Astrocyte (in vitro differentiated cells and primary cell): ENCODE measurements at regions not wholly inside any gene's neighbourhood (a gene's known extent, or its start where the extent isn't known, plus 50 kb on each side); places are given as distances from the start of the nearest gene placed in this dataset.

Experiments
- DNase-seq: peaks from one replicate; pipeline ENCODE4 v3.0.0-alpha.2; 2010; ENCODE audit warnings: low read depth
- FAIRE-seq: peaks from 2 replicates; lab custom pipeline; 2011; peaks lifted over from hg19 to GRCh38; lab: Jason Lieb, UNC
- H2AFZ ChIP-seq: 2 replicates; pipeline ENCODE4 v1.6.0; 2012; ENCODE audit warnings: low read depth, low read length, inconsistent platforms
- H3K27ac ChIP-seq: 2 replicates; pipeline ENCODE4 v1.5.1; 2011; ENCODE audit warnings: low read depth, low read length, inconsistent platforms
- H3K27me3 ChIP-seq: 2 replicates; pipeline ENCODE4 v1.6.0; 2011; ENCODE audit warnings: low read length, inconsistent platforms; ENCODE audit not compliant: insufficient read depth
- H3K36me3 ChIP-seq: 2 replicates; pipeline ENCODE4 v1.5.1; 2011; ENCODE audit warnings: low read length, inconsistent platforms; ENCODE audit not compliant: insufficient read depth
- H3K4me1 ChIP-seq: 2 replicates; pipeline ENCODE4 v1.5.1; 2011; ENCODE audit warnings: low read length, inconsistent platforms; ENCODE audit not compliant: insufficient read depth
- H3K4me2 ChIP-seq: 2 replicates; pipeline ENCODE4 v1.6.0; 2012; ENCODE audit warnings: low read length, inconsistent platforms
- H3K4me3 ChIP-seq: 2 replicates; pipeline ENCODE4 v1.5.1; 2011; ENCODE audit warnings: low read depth, mild to moderate bottlenecking, low read length, inconsistent platforms; ENCODE audit not compliant: insufficient read depth
- H3K79me2 ChIP-seq: 2 replicates; pipeline ENCODE4 v1.6.0; 2012; ENCODE audit warnings: mild to moderate bottlenecking, low read length, inconsistent platforms; ENCODE audit not compliant: insufficient read depth
- H3K9ac ChIP-seq: 2 replicates; pipeline ENCODE4 v1.6.0; 2012; ENCODE audit warnings: mild to moderate bottlenecking, low read length, inconsistent platforms
- H3K9me3 ChIP-seq: 2 replicates; pipeline ENCODE4 v1.5.1; 2012; ENCODE audit warnings: low read depth, mild to moderate bottlenecking, low read length, inconsistent platforms; ENCODE audit not compliant: insufficient read depth
- H4K20me1 ChIP-seq: 2 replicates; pipeline ENCODE4 v1.6.0; 2012; ENCODE audit warnings: low read length, inconsistent platforms; ENCODE audit not compliant: insufficient read depth
- H3K27ac Mint-ChIP-seq: one replicate; pipeline ENCODE4 v1.8.0; 2021; ENCODE audit warnings: mild to moderate bottlenecking, mixed read lengths; ENCODE audit not compliant: unreplicated experiment
- H3K27me3 Mint-ChIP-seq: one replicate; pipeline ENCODE4 v1.8.0; 2021; ENCODE audit warnings: low read depth, mixed read lengths; ENCODE audit not compliant: unreplicated experiment
- H3K36me3 Mint-ChIP-seq: one replicate; pipeline ENCODE4 v1.8.0; 2021; ENCODE audit warnings: low read depth, mixed read lengths; ENCODE audit not compliant: unreplicated experiment
- H3K4me1 Mint-ChIP-seq: one replicate; pipeline ENCODE4 v1.8.0; 2021; ENCODE audit warnings: low read depth, mixed read lengths; ENCODE audit not compliant: unreplicated experiment
- H3K4me3 Mint-ChIP-seq: one replicate; pipeline ENCODE4 v1.8.0; 2021; ENCODE audit warnings: mild to moderate bottlenecking, moderate library complexity, mixed read lengths; ENCODE audit not compliant: unreplicated experiment
- H3K9me3 Mint-ChIP-seq: one replicate; pipeline ENCODE4 v1.8.0; 2021; ENCODE audit warnings: mild to moderate bottlenecking, mixed read lengths; ENCODE audit not compliant: unreplicated experiment
- CTCF ChIP-seq: IDR thresholded peaks from 2 replicates; pipeline ENCODE4 v1.5.1; 2011; ENCODE audit warnings: low read depth, mild to moderate bottlenecking, inconsistent platforms, low read length, moderate library complexity; ENCODE audit not compliant: insufficient read depth
- EZH2 ChIP-seq: IDR thresholded peaks from 2 replicates; pipeline ENCODE4 v1.6.1; 2012; ENCODE audit warnings: mild to moderate bottlenecking, low read length, inconsistent platforms; ENCODE audit not compliant: insufficient read depth

GRCh38 chr2:76312236-76312635, 601.5 kb upstream of the GCFC2 start:
- peaks cover 3% of the 10 kb centered on the region for H3K9me3 Mint-ChIP-seq

GRCh38 chr2:76311728-76312127, 601.0 kb upstream of the GCFC2 start:
- FAIRE-seq = no peak
- TF ChIP-seq CTCF (no peak), EZH2 (no peak)
- Mint-ChIP-seq H3K9me3 (peaks cover 3% of the 10 kb centered on the region), H3K27me3 (no peaks in the 10 kb centered on the region), H3K4me1 (peaks cover 2% of the 10 kb centered on the region), H3K27ac (no peak overlapping the region), H3K4me3 (no peak overlapping the region), H3K36me3 (no peaks in the 10 kb centered on the region)
- no peak overlapping the region for H3K4me2 ChIP-seq
- no peaks in the 10 kb centered on the region for H3K36me3 ChIP-seq
- no peaks in the 10 kb centered on the region for H3K9me3 ChIP-seq
- no peaks in the 10 kb centered on the region for H3K27me3 ChIP-seq
- no peak overlapping the region for H3K27ac ChIP-seq
- no peaks in the 10 kb centered on the region for H3K4me1 ChIP-seq
- DNase-seq = no peak
- no peaks in the 10 kb centered on the region for H3K79me2 ChIP-seq
- no peaks in the 10 kb centered on the region for H4K20me1 ChIP-seq
- no peak overlapping the region for H3K4me3 ChIP-seq
- no peak overlapping the region for H2AFZ ChIP-seq
- H3K9ac ChIP-seq = no peak overlapping the region

More at GRCh38 chr2:76312236-76312635, 601.5 kb upstream of the GCFC2 start:
- DNase-seq (no peak), FAIRE-seq (no peak)
- H3K4me1 ChIP-seq = no peaks in the 10 kb centered on the region
- no peak overlapping the region for H3K9ac ChIP-seq
- Mint-ChIP-seq H3K4me3 (no peak overlapping the region), H3K36me3 (no peaks in the 10 kb centered on the region), H3K27me3 (no peaks in the 10 kb centered on the region), H3K27ac (no peak overlapping the region), H3K4me1 (peaks cover 2% of the 10 kb centered on the region)
- H3K4me3 ChIP-seq = no peak overlapping the region
- no peak overlapping the region for H3K4me2 ChIP-seq
- H3K36me3 ChIP-seq = no peaks in the 10 kb centered on the region
- H4K20me1 ChIP-seq = no peaks in the 10 kb centered on the region
- H3K27me3 ChIP-seq = no peaks in the 10 kb centered on the region
- no peaks in the 10 kb centered on the region for H3K79me2 ChIP-seq
- no peak overlapping the region for H3K27ac ChIP-seq
- no peak overlapping the region for H2AFZ ChIP-seq
- TF ChIP-seq EZH2 (no peak), CTCF (no peak)
- no peaks in the 10 kb centered on the region for H3K9me3 ChIP-seq

GRCh38 chr2:76310894-76311633, 600.3 kb upstream of the GCFC2 start:
- H2AFZ ChIP-seq = no peak overlapping the region
- no peak overlapping the region for H3K27ac Mint-ChIP-seq

More at GRCh38 chr2:76310894-76311633, 600.3 kb upstream of the GCFC2 start:
- no peaks in the 10 kb centered on the region for H3K9me3 ChIP-seq
- no peak overlapping the region for H3K9ac ChIP-seq
- no peak overlapping the region for H3K4me3 ChIP-seq
- Mint-ChIP-seq H3K4me3 (no peak overlapping the region), H3K4me1 (peaks cover 2% of the 10 kb centered on the region), H3K9me3 (peaks cover 3% of the 10 kb centered on the region), H3K36me3 (no peaks in the 10 kb centered on the region), H3K27me3 (no peaks in the 10 kb centered on the region)
- no peak overlapping the region for H3K27ac ChIP-seq
- no peak overlapping the region for H3K4me2 ChIP-seq
- no peaks in the 10 kb centered on the region for H4K20me1 ChIP-seq
- no peaks in the 10 kb centered on the region for H3K79me2 ChIP-seq
- no peak for FAIRE-seq
- H3K4me1 ChIP-seq = no peaks in the 10 kb centered on the region
- TF ChIP-seq CTCF = no peak
- no peak for TF ChIP-seq EZH2
- no peaks in the 10 kb centered on the region for H3K27me3 ChIP-seq
- no peaks in the 10 kb centered on the region for H3K36me3 ChIP-seq
- DNase-seq = no peak
